HG02798 (cell line): ENCODE measurements at regions not wholly inside any gene's neighbourhood (a gene's known extent, or its start where the extent isn't known, plus 50 kb on each side); places are given as distances from the start of the nearest gene placed in this dataset.
A peak's percentile ranks its signal among the peaks of the same experiment; 100 is the strongest.

Experiments
- ATAC-seq: cut with Tn5 transposase; IDR thresholded peaks from one replicate; pipeline ENCODE4 v1.9.1; 2021; ENCODE audit warnings: mild to moderate bottlenecking; ENCODE audit not compliant: unreplicated experiment, poor library complexity

DNA sequence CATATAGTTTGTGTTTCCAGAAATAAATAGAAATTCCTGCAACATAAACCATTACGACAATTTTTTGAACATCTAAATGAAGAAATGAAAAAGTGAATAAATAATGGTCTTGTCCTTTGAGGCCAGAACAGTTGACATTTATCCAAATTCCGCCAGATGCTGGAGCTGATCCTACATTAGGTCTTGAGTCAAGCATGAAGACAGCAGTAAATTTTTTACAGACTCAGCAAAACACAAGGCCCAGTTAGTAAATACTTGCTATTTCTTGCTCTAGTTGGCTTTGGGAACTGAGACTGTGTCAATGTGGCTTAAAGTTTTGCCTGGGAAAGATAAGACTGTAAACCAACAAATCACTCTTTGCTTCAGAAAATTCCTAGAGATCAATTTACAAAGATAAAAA lies 540.1 kb upstream of the RGS18 start:
- ATAC-seq: no peak

DNA sequence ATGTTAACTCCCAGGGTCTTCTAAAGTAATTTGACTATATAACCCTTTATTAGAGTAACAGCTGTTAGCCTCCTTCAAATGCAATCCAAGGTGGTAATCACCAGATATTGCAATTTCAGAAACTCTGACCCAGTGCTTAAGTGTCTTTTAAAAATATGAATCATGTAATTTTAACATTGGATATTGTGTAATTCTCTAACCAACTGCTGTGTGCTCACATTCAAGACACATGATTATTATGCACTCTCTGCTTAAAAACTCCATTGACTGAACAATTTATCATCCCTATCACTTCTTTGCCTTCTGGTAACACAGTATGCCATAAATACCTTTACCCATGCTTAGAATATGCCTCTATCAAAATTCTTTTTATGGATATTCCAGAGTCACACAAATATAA lies 537.4 kb upstream of the RGS18 start:
- ATAC-seq: no peak

DNA sequence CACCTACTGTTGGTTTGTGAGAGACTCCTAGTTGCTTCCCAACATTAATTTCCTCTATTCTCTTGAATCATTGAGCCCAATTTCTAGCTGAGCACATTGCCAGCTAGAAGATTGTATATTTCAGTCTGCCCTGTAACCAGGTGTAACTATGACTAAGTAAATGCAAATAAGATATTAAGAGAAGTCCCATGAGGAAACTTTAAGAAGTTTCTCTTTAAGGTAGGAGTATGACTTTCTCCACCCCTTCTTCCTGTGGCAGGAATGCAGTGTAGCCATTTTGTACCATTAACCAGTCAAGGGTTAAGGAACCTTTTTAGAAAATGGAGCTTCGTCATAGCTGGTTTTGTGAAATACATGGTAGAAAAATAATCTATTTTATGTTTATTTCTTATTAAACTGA lies 534.2 kb upstream of the RGS18 start:
- no peak for ATAC-seq

DNA sequence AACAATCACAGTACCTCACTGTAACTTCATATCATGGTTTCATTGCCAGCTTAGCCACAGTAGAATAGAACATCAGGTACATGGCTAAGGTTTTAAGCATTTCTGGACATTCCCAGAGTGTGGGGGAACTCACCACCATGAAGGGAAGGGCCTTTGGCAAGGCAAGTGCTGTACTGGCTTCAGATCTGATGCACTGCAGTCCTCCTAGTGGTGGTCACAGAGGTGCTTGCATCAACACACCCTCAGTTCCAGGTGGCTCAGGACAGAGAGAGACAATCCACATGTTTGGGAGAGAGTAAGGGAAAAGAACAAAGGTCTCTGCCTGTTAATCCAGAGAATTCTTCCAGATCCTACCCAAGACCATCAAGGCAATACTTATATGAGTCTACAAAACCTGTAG lies 528.4 kb upstream of the RGS18 start:
- no peak for ATAC-seq

DNA sequence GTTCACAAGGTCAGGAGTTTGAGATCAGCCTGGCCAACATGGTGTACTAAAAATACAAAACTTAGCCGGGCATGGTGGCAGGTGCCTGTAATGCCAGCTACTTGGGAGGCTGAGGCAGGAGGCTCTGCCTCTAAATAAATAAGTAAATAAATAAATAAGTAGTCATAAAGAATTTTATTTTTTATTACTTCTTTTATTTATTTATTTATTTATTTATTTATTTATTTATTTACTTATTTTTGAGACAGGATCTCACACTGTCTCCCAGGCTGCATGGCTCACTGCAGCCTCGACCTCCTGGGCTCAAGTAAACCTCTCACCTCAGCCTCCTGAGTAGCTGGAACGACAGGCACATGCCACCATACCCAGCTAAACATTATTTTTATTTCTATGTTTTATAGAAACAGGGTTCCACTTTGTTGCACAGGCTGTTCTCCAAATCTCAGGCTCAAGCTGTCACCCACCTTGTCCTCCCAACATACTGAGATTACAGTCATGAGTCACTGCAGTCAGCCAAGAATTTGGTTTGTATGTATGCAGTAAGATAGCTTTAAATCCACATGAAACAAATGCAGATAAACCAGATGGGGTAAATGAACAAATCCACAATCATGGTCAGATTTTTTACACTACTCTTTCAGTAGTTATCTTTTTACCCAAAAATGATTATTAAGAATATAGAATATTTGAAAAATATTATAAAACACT lies 523.3 kb upstream of the RGS18 start:
- ATAC-seq: no peak

DNA sequence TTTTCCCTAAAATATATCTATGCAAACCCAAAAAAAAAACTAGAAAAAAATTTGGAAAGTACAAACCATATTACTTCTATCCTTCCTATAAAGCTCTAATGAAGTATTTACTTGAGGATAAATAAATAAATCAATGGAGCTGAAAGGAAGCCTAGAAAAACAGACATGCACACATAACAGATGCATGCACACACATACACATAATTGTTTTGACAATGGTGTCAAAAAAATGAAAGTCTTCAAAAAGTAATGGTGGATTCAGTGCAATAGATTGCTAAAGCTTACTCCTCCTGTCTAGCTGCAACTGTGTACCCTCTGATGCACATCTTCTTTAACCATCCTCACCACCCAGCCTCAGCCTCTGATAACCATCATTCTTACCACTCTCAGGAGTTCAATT lies 521.9 kb upstream of the RGS18 start:
- no peak for ATAC-seq

DNA sequence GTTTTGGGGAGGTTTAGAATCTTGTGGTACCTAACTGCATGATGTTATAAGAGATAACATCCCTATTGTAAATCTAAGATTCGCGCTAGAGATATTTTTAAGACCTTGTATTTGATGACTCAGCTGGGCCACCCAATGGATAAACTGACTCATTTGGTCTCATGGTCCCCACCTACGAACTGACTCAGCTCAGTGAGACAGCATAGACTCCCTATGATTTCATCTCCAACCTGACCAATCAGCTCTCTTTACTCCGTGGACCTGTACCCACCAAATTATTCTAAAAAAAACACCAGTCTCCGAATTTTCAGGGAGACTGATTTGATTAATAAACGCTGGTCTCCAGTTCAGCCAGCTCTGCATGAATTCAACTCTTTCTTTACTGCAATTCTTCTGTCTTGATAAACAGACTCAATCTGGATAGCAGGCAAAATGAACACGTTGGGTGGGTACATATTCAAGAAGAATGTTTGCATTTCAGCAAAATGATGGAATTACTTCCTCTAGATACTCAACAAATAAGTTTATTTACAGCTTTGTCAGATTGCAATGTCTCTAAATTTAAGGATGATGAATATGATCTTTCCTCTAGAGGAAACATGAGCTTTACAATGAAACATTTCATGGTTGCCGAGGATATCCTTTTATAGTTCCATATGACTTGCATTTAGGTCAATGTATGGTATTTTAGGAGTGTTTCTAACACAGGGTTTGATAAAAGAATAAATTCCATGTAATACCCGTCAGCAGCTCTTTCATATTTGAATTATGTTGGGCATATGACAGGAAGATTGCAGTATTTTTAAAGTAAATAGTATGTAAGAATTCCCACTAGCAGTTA lies 516.6 kb upstream of the RGS18 start:
- ATAC-seq: peak; percentile 54

DNA sequence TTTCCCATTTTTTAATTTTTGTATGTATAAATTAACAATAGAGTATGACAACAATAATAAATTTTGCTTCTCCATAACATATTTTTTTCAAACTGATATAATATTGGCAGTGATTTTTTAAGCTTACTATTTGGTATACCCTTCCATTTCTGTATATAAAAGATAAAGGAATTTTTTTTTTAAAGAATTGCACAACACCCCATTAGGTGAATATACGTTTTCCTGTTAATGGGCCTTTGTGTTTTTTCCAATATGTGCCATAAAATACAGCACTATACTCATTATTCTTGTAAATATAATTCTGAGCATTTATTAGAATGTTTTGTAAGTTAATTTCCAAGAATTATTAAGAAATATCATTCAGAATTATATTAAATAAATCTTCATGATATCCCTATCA lies 515.2 kb upstream of the RGS18 start:
- ATAC-seq: no peak

DNA sequence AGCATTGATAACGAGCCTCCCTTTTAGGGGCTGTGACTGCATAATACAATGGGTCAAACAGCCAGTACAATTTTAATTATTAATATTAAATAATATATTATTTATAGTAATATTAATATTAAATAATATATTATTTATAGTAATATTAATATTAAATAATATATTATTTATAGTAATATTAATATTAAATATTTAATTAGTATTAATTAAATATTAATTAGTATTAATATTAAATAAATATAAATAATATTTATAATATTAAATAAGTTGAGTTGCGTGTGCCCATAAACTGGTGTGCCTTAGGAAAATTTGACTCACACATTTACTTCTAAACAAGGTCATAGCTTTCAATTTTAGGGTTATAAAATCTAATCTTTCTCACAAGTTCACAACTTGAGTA lies 509.3 kb upstream of the RGS18 start:
- no peak for ATAC-seq

DNA sequence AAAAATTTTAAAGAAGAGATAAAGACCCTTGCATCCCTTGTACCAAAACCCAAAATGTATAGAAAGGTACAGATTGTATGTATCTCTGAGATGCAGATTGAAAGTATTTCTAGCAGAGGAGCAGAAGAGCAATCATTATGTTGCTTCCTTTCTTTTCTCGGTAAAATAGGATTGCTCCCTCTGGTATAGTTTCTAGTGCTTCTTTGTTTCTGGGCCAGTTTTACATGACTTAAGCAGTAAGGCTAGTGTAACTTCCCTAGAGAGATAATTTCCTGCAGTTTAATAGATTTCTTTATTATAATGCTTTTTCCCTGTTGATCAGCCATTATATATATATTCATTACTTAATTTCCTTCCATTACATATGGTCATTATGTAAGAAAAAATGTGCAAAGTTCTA lies 496.2 kb upstream of the RGS18 start:
- ATAC-seq: no peak

DNA sequence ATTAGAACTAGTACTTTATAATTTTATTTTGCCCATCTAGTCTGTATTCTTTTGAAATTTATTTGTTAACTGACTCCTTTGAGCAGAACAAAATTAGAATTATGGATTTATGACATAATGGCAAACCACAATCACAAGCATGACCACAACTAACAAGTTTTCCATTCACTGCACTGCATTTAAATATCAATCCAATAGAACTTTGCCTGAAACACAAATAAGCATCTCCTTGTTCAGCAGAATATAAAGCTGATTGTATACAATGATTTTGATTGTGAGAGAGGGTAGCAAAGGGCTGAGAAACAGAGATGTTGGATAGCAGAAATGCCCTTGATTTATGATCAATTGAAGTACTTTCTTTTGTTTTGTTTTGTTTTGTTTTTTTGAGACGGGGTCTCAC lies 495.5 kb upstream of the RGS18 start:
- no peak for ATAC-seq

DNA sequence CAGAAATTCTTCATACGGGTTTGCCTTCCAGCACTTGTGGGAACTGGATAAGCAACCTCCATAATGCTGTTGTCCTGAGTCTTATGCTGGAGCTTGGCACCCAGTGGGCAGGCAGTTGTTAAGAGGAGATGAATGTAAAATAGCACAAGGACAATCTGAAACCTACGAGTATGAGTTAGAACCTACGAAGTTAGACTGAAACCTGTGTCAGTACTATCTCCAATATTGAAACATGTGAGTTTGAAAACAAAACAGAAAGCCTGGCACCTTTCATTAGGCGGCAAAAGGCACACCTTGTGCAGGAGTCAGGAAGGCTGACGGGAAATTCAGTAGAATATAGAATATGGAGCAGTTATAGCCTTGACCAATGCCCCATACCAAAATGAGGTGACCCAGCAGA lies 489.7 kb upstream of the RGS18 start:
- peak; percentile 56 for ATAC-seq

DNA sequence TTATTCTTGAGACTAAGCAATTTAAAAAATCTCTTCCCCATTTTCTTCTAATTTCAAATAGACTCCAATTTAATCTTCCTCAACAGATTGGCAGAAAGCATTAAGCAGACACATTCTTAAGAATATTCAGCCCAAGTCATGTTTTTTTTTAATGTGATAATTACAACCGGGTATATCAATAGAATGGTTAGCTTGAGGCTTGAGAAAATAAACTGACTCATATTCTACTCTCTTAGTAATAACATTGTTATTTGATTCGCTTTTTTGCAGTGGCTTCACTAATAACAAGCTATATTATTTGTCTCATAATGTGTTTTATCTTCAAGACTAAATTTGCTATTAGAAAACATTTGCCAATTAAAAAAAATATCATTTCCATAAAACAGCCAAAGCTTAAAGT lies 488.6 kb upstream of the RGS18 start:
- no peak for ATAC-seq

DNA sequence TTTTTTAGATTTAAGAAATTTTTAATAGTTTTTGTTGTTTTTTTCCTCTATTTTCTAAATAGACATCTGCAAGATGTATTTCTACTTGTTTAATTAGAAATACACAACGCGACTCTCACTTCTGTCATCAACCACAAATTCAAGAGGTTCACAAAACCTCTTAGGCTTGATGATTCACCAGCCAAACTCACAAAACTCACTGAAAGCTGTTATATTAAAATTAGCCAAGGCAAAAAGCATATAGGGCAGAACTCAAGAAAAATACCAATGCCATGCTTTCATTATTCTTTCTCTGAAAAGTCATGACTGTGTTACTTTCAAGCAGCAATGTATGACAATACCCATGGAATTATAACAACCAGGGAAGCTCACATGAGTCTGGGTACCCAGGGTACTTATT lies 487.0 kb upstream of the RGS18 start:
- ATAC-seq: no peak

DNA sequence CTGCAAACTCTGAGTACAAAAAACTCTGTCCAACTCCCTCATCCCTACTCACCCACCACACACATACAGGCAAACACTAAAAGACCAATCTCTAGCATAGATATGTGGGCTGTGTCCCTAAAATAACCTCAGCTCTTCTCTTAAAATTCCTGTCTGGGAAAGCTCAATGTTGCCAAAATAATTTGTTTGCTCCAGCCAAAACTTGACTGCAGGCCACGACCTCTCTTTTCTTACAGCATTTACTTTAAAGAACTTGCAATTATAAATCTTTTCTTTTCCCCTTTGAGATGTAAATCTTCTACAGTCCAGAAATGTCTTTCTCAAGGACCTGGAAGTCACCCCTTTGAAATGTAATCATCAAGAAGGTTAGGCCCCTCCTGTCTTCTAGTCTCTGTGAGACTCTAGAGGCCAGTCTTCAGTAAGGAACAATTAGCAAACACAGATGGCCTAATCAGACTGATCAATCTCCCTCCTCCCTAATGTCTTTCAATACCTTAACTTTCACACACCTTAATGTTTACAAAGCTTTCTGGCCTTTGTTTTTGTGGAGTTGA lies 483.6 kb upstream of the RGS18 start:
- ATAC-seq: no peak

DNA sequence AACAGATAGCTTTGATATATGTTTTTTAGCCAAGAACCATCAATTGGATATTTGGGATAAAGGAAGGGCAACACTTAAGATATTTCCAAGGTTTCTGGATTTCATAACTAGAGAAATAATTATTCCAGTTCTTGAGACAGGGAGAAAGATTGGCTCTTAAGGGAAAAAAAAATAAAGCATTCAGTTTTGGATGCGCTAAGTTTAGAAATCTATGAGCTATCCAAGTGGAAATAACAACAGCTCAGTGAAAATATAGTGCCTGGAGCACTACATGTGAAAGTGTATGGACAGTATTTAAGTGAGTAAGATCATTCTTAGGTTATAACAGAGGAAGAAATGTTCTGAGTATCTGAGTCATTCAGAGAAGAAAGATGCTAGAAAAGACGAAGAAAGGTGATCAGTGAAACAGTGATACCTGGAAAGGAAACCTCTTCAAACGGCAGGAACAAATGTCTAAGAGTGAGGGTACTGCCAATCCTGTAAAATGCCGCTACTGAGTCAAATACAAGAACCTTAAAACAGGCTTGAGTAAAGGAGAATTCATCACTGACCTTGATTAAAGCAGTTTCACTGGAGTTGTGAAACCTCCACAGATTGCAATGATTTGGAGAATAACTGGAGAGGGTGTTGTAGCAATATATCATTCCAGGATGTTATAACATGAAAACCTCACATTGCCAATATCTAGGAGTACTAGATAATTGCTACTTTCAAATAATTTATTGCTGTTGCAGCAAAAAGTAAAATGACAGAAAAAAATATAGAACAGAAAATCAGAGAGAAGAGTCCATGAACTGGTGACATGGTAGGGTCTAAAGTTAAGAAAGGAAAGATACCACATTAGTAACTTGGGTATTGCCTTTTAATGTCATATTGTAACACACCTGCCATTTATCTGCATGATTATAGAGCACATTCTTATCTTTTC lies 482.1 kb upstream of the RGS18 start:
- ATAC-seq: no peak

DNA sequence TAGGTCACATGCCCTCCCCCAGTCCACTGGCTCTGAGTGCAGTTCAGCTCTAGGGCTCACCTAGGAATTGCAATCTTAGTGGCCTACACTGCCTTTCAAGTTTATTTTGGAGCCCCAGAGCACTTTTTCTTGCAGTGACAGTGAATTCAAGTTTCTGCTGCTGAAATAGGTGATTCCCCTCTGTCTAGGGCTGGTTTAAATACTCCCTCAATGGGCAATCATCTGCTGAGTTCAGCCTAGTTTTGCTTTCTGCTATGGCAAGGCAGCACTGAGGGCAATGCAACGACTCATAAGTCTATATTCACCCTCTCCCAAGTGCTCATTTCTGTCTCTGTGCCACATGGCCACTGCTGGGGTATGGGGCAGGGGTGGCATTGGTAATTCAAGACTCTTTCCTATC lies 472.6 kb upstream of the RGS18 start:
- peak; percentile 56 for ATAC-seq

DNA sequence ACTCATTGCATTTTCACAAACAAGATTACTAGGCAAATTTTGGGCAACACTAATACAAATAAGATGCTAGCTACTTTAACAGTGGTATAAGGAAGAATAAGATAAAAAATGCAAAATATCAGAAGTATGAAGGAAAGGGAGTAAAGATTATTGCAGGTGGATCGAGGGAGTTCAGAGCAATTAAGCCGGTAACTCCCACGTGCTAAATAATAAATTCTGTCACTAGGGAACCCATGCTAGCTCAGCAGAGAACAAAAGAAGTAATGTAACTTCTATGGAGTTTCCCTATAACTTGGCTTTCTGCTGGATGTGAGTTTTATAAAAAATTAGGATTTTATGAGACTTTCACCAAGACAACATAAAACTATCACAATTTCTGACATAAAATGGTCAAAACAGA lies 470.5 kb upstream of the RGS18 start:
- ATAC-seq: no peak

DNA sequence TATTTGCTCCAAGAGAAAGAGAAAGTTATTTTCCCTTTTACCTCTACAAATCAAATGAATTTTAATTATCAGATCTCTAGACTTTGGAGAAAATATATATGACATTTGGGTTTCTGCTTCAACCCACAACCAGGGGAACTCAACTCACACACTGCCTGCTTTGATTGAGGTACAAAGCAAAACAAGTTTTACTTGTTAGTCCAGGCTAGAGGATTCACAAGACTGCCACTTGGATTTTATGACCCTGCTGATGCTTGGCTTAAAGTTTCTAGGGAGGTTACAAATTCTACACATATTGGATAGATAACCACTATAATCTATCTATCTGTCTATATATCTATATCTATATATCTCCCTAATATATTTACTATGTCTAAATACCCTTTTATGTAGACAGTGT lies 467.3 kb upstream of the RGS18 start:
- no peak for ATAC-seq

DNA sequence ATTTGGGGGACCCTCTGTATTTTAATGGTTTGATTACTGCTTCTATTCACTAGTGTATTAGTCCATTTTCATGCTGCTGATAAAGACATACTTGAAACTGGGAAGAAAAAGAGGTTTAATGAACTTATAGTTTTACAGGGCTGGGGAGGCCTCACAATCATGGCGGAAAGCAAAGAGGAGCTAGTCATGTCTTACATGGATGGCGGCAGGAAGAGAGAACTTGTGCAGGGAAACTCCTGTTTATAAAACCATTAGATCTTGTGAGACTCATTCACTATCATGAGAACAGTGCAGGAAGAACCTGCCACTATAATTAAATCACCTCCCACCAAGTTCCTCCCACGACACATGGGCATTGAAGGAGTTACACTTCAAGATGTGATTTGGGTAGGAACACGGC lies 464.5 kb upstream of the RGS18 start:
- no peak for ATAC-seq

DNA sequence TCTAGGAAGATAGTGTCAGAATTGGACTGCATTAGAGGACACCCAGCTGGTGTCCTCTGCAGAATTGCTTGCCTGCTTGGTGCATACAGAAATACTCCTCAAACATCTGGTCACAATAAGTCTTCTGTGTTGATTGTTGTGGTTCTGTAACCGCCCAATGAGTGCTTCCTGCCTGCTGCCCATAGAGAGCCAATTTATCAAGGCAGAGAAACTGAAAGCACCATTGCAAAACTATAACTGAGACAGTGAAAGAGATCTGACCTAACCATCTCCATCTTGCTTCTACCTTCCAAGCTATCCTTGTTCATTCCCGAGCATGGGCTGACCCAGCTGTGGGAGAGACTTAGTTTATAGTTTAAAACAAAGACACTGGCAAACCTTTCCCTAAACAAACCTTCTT lies 462.4 kb upstream of the RGS18 start:
- ATAC-seq: peak; percentile 90
